Loucy (cell line): ENCODE measurements at regions not wholly inside any gene's neighbourhood (a gene's known extent, or its start where the extent isn't known, plus 50 kb on each side); places are given as distances from the start of the nearest gene placed in this dataset.

Experiments
- EZH2phosphoT487 ChIP-seq: fragments of 200-600 bp; IDR thresholded peaks from 2 replicates; pipeline ENCODE4 v1.6.1; 2018; ENCODE audit warnings: antibody characterized with exemption, mild to moderate bottlenecking, moderate library complexity, borderline replicate concordance
- TF ChIP-seq, protein P1 (sequence below): fragments of 200-600 bp; sonication (generic); conservative IDR thresholded peaks from 2 replicates; pipeline ENCODE4 v1.5.1; 2014; ENCODE audit warnings: mild to moderate bottlenecking, antibody characterized with exemption, low read length

DNA sequence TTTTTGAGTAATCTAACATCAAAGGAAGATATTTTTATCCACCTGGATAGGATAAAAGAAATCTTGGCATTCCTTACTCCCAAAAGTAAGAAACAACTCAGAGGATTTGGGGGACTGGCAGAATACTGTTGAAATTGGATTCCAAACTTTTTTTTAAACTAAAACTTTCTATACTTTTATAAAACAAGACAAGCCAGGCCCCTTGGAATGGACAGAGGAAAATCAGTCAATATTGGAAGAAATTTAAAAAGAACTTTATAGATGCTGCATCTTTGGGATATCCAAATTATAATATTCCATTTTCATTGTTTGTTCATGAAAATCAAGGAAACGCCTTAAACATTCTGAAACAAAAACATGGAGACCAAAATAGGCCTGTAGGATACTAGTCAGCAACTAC, 147.6 kb upstream of the PIEZO2 start:
- TF ChIP-seq, protein P1, sequence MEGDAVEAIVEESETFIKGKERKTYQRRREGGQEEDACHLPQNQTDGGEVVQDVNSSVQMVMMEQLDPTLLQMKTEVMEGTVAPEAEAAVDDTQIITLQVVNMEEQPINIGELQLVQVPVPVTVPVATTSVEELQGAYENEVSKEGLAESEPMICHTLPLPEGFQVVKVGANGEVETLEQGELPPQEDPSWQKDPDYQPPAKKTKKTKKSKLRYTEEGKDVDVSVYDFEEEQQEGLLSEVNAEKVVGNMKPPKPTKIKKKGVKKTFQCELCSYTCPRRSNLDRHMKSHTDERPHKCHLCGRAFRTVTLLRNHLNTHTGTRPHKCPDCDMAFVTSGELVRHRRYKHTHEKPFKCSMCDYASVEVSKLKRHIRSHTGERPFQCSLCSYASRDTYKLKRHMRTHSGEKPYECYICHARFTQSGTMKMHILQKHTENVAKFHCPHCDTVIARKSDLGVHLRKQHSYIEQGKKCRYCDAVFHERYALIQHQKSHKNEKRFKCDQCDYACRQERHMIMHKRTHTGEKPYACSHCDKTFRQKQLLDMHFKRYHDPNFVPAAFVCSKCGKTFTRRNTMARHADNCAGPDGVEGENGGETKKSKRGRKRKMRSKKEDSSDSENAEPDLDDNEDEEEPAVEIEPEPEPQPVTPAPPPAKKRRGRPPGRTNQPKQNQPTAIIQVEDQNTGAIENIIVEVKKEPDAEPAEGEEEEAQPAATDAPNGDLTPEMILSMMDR, result no peak
- TF ChIP-seq EZH2phosphoT487, result no peak
